SJSA1 (cell line): ENCODE measurements at regions not wholly inside any gene's neighbourhood (a gene's known extent, or its start where the extent isn't known, plus 50 kb on each side); places are given as distances from the start of the nearest gene placed in this dataset.

Experiments
- DNase-seq, 2 experiments: peaks; one replicate each; pipeline ENCODE4 v3.0.0-alpha.2; 2015 to 2020; ENCODE audit warnings: low spot score in 2 of 2, low read depth in 1 of 2
- H3K27ac ChIP-seq: fragments of 250-450 bp; sonication (Bioruptor Pico); 2 replicates; pipeline ENCODE4 v1.5.1; 2020; ENCODE audit warnings: mild to moderate bottlenecking, moderate library complexity
- H3K27me3 ChIP-seq: fragments of 250-450 bp; sonication (Bioruptor Pico); replicated peaks from 2 replicates; pipeline ENCODE4 v1.5.1; 2020; ENCODE audit warnings: mild to moderate bottlenecking, moderate library complexity
- H3K36me3 ChIP-seq: fragments of 250-450 bp; sonication (Bioruptor Pico); 2 replicates; pipeline ENCODE4 v1.5.1; 2020; ENCODE audit warnings: mild to moderate bottlenecking
- H3K4me1 ChIP-seq: fragments of 250-450 bp; sonication (Bioruptor Pico); replicated peaks from 2 replicates; pipeline ENCODE4 v1.6.1; 2021; ENCODE audit warnings: mild to moderate bottlenecking
- H3K4me3 ChIP-seq: fragments of 250-450 bp; sonication (Bioruptor Pico); 2 replicates; pipeline ENCODE4 v1.5.1; 2020; ENCODE audit warnings: mild to moderate bottlenecking
- H3K9me3 ChIP-seq: fragments of 250-450 bp; sonication (Bioruptor Pico); replicated peaks from 2 replicates; pipeline ENCODE4 v1.5.1; 2020; ENCODE audit warnings: mild to moderate bottlenecking

DNA sequence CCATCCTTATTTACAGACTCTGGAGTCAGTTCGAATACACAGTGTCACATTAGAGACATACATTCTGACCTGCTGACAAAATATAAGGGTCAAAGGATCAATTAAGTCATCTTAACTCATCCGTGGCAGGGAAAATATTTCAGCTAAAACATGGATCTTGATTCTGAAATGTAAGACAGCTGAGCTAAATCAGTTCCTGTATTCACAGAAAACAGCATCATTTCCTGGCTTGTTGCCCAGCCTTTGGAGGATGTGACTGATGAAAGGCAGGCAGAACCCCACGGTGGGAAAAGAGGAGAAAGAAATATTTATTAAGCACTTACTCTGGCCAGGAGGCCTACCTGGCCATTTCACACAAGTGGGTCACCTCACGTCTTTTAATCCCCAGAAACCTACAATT lies 101.9 kb downstream of the GAS2L3 start:
- Histone ChIP-seq H3K36me3 (no peaks in the 10 kb centered on the region), H3K27me3 (no peaks in the 10 kb centered on the region), H3K4me3 (no peak overlapping the region), H3K9me3 (no peaks in the 10 kb centered on the region), H3K27ac (no peak overlapping the region), H3K4me1 (no peaks in the 10 kb centered on the region)
- DNase-seq, result no peak

DNA sequence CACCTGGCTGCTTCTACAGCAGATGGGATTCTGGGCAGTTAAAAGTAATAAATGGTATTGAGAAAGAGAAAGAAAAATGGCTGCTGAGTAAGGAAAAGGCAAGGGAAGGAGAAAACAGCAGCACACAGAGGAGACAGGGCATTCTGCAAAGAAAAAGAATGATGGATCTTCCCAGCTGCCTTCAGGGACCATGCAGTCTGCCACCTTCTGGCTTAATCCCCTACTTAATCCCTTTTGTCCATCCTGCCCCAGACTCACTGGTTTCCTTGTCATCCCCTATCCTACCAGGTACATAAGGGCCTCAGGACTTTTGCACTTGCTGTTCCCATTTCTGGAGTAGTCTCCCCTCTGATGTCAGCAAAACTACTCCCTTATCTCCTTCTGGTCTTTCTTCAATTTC lies 107.6 kb downstream of the GAS2L3 start:
- 0 out of 2 replicates have a peak, but pooled peaks cover 2% of the 10 kb centered on the region for H3K9me3 ChIP-seq

DNA sequence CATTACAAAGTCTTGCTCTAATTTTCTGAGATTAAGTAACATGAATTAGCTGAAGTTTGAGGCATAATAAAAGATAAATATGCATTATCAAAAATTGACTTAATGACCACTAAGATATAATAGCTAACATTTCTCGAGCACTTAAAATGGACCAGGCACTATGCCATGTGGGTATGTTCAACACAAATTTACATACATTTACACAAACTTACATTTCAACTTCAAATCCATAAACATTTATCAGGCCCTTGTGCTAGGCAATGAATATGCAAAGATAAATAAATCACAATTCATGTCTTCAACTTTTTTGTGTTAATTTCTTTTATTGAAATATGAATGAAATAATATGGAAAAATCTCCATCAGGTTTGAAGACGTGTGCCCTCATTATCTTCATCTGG lies 108.7 kb downstream of the GAS2L3 start:
- Histone ChIP-seq H3K4me3 (no peak overlapping the region), H3K9me3 (0 out of 2 replicates have a peak, but pooled peaks cover 2% of the 10 kb centered on the region), H3K27me3 (no peaks in the 10 kb centered on the region), H3K36me3 (no peaks in the 10 kb centered on the region), H3K4me1 (no peaks in the 10 kb centered on the region), H3K27ac (no peak overlapping the region)
- DNase-seq, result no peak

More for the DNA sequence above, 107.6 kb downstream of the GAS2L3 start:
- Histone ChIP-seq H3K4me3 (no peak overlapping the region), H3K27me3 (no peaks in the 10 kb centered on the region), H3K4me1 (no peaks in the 10 kb centered on the region), H3K36me3 (no peaks in the 10 kb centered on the region), H3K27ac (no peak overlapping the region)
- no peak for DNase-seq

DNA sequence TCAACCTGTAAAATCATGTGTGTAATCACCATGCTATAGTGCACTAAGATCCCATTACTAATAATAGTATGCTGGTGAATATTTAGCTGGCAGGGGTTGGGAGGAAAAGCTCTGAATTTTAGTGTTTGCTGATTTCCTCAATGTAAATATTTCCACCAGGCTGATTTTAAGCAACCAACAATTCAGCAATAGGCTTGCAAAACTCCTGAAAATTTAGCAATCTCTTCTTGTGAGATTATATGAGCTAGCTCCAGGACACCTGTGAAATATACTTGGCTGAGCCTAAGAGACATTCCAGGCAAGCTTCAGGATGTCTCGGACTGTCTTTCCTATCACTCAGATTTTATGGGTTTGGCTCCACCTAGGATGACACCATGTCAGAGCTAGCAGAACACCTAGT lies 106.9 kb upstream of the ANO4 start:
- H3K27me3 ChIP-seq, result no peaks in the 10 kb centered on the region
- no peak for DNase-seq
- 0 out of 2 replicates have a peak, but pooled peaks cover 2% of the 10 kb centered on the region for H3K9me3 ChIP-seq
- no peak overlapping the region for H3K27ac ChIP-seq
- H3K36me3 ChIP-seq, result no peaks in the 10 kb centered on the region
- no peak overlapping the region for H3K4me3 ChIP-seq
- no peaks in the 10 kb centered on the region for H3K4me1 ChIP-seq

DNA sequence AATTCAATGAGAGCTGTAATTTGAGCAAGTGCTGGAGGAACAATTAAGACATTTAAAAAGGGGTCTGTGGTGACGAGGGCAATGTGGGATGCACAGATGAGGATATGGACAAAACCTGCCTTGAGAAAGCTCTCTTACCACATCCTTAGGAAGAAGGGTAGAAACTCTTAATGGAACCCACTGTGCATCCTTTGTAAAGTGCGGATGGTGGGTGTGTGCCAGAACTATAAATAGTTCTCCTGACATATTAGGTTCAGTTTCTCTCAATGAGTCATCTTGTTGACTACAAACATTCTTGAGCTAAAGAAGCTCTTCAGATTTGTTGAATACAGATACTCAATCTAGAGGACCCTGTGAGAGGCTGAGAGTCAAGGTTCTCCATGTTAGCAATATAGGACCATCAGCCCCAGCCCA lies 106.1 kb upstream of the ANO4 start:
- Histone ChIP-seq H3K4me1 (no peaks in the 10 kb centered on the region), H3K36me3 (no peaks in the 10 kb centered on the region), H3K27me3 (no peaks in the 10 kb centered on the region), H3K4me3 (no peak overlapping the region), H3K27ac (no peak overlapping the region), H3K9me3 (0 out of 2 replicates have a peak, but pooled peaks cover 2% of the 10 kb centered on the region)
- DNase-seq, result no peak

DNA sequence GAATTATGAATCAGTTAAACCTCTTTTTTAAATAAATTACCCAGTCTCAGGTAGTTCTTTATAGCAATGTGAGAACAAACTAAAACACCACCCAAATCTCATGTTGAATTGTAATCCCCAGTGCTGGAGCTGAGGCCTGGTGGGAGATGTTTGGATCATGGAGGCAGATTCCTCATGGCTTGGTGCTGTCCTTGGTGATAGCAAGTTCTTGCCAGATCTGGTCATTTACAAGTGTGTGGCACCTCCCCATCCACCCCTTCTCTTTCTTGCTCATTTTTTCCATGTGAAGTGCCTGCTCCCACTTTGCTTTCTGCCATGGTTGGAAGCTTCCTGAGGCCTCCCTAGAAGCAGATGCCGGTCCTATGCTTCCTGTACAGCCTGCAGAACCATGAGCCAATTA lies 102.1 kb upstream of the ANO4 start:
- Histone ChIP-seq H3K4me1 (no peaks in the 10 kb centered on the region), H3K4me3 (no peak overlapping the region), H3K27me3 (no peaks in the 10 kb centered on the region), H3K36me3 (no peaks in the 10 kb centered on the region), H3K27ac (no peak overlapping the region), H3K9me3 (no peaks in the 10 kb centered on the region)
- DNase-seq, result no peak

DNA sequence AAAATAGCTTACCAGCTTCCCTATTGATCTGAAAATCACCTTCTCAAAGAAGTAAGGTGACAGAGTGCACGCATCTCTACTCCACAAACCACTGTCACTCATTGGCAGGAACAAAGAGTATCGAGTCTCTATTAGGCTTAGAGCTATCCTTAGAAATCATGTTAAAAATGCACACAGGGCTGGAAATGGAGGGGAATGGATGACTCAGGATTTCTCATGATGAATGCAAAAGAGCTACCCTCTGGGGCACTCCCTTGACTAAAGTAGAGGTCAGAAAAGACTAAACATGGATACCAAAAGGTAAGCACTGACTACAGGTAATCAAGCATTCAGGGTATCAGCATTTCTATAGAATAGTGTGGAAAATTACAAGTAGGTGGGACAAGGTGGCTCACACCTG lies 96.1 kb upstream of the ANO4 start:
- no peaks in the 10 kb centered on the region for H3K4me1 ChIP-seq
- H3K27ac ChIP-seq, result no peak overlapping the region
- H3K9me3 ChIP-seq, result no peaks in the 10 kb centered on the region
- no peak overlapping the region for H3K4me3 ChIP-seq
- H3K36me3 ChIP-seq, result no peaks in the 10 kb centered on the region
- DNase-seq, result no peak
- no peaks in the 10 kb centered on the region for H3K27me3 ChIP-seq

DNA sequence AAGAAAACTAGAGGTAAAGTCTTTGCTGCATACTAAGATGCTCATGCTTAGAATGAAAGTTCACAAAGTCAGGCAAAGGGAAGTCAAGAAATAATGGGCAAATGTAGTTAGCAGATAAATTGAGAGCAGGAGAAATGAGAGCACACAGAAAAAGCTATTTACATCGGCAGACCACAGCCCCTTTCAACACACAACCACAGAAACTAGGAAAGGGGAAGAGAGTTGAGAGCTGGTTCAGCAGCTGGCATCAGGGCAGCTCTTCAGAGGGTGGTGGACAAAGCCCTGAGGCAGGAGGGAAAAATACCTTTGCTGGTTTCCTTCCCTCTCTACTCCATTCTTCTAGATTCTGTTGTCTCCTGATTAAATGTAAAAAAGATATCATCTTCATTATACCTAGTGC lies 95.4 kb upstream of the ANO4 start:
- no peak for DNase-seq
- H3K9me3 ChIP-seq, result no peaks in the 10 kb centered on the region

DNA sequence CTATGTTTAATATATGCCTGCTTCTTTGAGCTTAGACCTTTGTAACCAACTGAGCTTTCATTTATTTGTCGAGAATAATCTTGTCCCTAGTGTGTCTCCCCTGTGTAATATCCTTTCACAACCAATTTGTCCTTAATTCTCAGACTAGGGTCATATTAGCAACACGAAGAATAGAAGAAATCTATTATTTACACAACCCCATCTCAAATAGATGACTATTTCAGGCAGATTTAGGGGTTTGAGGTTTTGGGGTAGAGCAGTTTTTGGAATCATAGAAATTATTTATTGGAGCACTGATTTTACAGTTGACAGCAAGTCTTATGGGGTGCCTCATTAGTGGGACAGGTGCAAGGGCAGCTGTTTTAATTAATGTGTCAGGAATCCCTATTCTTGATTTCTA lies 91.2 kb upstream of the ANO4 start:
- H3K9me3 ChIP-seq, result no peaks in the 10 kb centered on the region
- DNase-seq, result no peak
- no peak overlapping the region for H3K4me3 ChIP-seq
- no peak overlapping the region for H3K27ac ChIP-seq
- H3K27me3 ChIP-seq, result no peaks in the 10 kb centered on the region
- H3K4me1 ChIP-seq, result peaks cover 5% of the 10 kb centered on the region; the same call in 1 of the 2 replicates
- H3K36me3 ChIP-seq, result no peaks in the 10 kb centered on the region

More for the DNA sequence above, 95.4 kb upstream of the ANO4 start:
- Histone ChIP-seq H3K4me3 (no peak overlapping the region), H3K27ac (no peak overlapping the region), H3K27me3 (no peaks in the 10 kb centered on the region), H3K4me1 (no peaks in the 10 kb centered on the region), H3K36me3 (no peaks in the 10 kb centered on the region)

DNA sequence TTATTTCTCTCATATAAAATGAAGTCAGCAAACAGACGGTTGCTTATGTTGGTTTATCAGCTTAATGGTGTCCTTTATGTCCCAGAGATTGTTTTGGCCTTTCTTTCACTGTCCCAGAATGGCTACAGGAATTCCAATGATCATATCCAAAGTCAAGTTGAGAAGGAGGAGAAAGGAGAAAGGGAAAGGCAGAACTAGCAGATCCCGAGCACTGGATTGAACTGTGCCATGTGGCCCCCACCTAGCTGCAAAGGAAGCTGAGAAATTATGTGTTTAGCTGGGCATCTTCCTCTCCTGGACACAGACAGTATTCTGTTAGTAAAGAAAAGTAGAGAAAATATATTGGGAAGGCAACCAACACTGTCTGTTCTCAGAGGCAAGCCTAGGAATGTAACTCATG lies 90.7 kb upstream of the ANO4 start:
- peaks cover 5% of the 10 kb centered on the region; the same call in 1 of the 2 replicates for H3K4me1 ChIP-seq
- H3K27me3 ChIP-seq, result no peaks in the 10 kb centered on the region
- H3K9me3 ChIP-seq, result no peaks in the 10 kb centered on the region
- no peak overlapping the region for H3K27ac ChIP-seq
- H3K36me3 ChIP-seq, result no peaks in the 10 kb centered on the region
- H3K4me3 ChIP-seq, result no peak overlapping the region
- DNase-seq, result no peak

DNA sequence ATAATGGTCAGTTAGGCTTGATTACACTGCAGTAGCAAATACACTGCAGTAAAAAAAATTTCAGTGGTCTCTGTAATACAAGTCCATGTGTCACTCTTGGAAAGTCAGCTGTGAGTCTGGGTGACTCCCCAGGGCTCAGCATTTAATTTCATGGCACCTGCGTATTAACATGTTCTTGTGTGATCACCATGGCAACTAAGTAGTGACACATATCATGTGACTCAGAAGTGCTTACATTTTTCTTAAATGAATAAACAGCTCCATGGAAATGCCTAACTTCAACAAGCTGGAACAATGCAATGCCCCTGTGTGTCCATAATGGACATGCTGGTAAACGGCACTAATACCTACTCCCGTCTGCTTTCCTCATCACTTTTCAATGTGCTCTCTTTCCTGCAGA lies 88.5 kb upstream of the ANO4 start:
- Histone ChIP-seq H3K27ac (no peak overlapping the region), H3K4me3 (no peak overlapping the region), H3K36me3 (no peaks in the 10 kb centered on the region), H3K4me1 (peaks cover 5% of the 10 kb centered on the region; the same call in 1 of the 2 replicates), H3K27me3 (no peaks in the 10 kb centered on the region), H3K9me3 (no peaks in the 10 kb centered on the region)
- DNase-seq, result peak in 1 of 2 experiments; percentile 11

DNA sequence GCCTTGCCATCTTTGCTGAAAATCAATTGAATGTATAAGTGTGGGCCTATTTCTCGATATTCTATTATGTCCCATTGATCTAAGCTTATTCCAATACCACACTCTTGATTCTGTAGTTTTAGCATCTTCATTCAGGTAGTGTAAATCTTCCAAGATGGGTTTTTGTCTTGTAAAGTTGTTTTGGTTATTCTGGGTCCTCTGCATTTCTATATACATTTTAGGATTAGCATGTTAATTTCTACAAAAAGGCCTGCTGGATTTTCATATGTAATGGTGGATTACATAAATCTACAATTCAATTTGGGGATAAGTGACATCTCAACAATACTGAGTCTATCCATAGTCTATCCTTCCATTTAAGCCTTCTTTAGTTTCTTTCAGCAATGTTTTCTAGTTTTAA lies 86.0 kb upstream of the ANO4 start:
- H3K27ac ChIP-seq, result no peak overlapping the region
- no peak for DNase-seq
- H3K36me3 ChIP-seq, result no peaks in the 10 kb centered on the region
- H3K4me3 ChIP-seq, result no peak overlapping the region
- no peaks in the 10 kb centered on the region for H3K27me3 ChIP-seq
- peaks cover 5% of the 10 kb centered on the region; the same call in 1 of the 2 replicates for H3K4me1 ChIP-seq
- no peaks in the 10 kb centered on the region for H3K9me3 ChIP-seq

DNA sequence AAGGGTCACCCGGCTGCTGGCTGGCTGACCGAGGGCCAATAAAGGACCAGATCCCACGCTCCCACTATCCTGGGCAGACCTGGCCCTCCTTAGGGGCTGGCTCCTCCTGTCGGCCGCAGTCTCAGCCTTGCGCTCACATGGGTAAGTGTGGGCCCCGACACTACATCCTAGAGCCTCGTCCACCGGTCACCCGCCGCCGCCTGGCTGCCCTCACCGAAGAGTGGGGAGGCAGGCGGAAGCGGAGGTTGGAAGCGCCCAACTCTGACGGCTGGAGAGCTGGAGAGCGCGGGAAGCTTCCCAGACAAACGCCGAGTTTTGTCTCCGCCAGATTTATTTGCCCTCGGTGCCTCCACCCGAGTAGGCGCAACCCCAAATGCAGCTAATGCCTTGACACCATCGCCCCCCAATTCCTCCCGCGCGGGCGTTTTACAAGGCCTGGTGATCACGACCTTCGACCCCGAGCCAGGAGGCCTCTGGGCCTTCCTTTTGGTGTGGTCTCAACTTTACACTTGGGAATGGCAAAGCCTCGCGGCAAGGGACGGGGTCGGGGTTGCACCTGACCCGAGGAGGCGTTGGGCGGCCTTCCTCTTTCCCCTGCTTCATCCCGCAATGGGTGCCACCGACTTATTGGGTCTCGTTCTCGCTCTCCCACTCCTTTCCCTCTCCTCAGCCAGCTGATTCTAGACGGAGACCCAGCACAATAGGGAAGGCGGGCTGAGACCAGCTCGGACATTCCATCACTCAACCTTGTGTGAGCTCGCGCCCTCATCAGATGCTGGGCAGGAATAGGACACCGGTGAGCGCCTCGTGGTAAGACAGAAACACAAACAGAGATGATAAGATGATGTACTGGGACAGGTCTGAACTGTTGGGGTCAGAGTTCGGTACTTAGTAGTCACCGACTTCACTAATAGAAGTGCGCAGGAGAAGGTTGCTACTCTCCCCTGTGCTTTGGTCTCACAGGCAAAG lies 78.3 kb upstream of the ANO4 start:
- H3K36me3 ChIP-seq, result no peaks in the 10 kb centered on the region
- no peaks in the 10 kb centered on the region for H3K9me3 ChIP-seq
- H3K27ac ChIP-seq, result no peak overlapping the region
- no peaks in the 10 kb centered on the region for H3K4me1 ChIP-seq
- no peak for DNase-seq
- H3K27me3 ChIP-seq, result peaks cover 24% of the 10 kb centered on the region
- no peak overlapping the region for H3K4me3 ChIP-seq

DNA sequence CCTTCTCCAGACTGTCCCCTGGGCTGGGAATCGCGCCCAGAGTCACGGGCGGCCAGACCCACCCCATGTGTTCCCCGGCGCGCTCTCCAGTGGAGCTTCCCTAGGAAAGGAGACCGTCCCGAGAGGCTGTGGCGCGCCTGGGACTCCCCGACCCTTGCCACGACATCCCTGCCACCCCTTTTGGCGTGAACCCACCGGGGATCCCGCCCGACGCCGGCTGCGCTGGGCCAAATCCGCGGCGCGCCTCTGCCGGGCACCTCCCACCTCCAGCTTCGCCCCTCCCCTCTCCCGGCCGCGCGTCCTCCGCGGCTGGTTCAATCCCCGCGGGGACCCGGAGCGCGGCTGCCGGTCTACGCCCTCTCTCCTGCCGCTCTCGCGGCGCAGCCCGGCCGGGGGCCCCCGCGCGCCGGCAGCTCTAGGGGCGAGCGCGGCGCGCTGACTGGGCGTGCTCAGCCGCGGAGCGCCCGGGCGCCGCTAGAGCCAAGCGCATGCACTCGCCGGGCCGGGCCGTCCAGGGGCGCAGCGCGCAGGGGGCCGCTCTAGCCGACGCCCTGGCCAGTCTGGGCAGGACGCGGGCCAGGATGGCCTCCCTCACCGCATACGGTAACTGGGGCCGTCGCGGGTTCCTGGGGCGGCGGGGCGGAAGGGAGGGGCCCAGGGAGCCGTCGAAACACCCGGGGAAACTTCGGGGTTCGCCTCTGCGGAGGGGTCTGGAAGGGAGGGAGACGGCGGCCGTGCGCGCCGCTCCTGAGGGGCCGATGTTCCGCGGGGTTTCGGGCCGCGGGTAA lies 77.4 kb upstream of the ANO4 start:
- no peaks in the 10 kb centered on the region for H3K9me3 ChIP-seq
- peaks cover 24% of the 10 kb centered on the region for H3K27me3 ChIP-seq
- no peak overlapping the region for H3K4me3 ChIP-seq
- no peaks in the 10 kb centered on the region for H3K4me1 ChIP-seq
- DNase-seq, result no peak
- H3K27ac ChIP-seq, result no peak overlapping the region
- H3K36me3 ChIP-seq, result no peaks in the 10 kb centered on the region
